ENCODE measurements at regions not wholly inside any gene's neighbourhood (a gene's known extent, or its start where the extent isn't known, plus 50 kb on each side); places are given as distances from the start of the nearest gene placed in this dataset.

DNA sequence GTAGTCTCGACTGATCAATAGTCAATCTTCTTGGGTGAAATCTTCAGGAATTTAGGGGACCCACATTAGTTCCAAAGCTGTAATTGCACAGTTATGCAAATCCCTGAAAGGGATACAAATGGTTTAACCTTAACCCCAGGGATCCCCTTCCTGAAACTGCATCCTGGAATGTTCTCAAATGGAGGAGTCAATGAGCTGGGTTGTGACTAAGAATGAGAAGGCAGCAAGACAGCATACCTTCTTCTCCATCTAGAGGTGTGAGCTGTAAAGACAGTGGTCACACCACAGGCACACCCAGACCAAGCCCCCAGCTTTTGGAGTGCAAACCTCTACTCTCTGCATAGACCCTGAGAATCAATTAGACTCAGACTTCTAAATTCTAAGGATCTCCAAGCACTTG, 164.7 kb upstream of the MEIS1 start:
- DNase-seq = no peak
- Histone ChIP-seq H3K36me3 (replicated peaks) (no peaks in the 10 kb centered on the region), H3K27me3 (replicated peaks) (no peaks in the 10 kb centered on the region), H3K27ac (no peak overlapping the region), H3K4me3 (ENCODE audit: low read depth, low read length) (no peak overlapping the region)
- in situ Hi-C loops (cut with HindIII; ENCODE audit: low pct_ligation_motif_present, low sequenced_read_pairs) = no loop called here
- TF ChIP-seq, protein P1, sequence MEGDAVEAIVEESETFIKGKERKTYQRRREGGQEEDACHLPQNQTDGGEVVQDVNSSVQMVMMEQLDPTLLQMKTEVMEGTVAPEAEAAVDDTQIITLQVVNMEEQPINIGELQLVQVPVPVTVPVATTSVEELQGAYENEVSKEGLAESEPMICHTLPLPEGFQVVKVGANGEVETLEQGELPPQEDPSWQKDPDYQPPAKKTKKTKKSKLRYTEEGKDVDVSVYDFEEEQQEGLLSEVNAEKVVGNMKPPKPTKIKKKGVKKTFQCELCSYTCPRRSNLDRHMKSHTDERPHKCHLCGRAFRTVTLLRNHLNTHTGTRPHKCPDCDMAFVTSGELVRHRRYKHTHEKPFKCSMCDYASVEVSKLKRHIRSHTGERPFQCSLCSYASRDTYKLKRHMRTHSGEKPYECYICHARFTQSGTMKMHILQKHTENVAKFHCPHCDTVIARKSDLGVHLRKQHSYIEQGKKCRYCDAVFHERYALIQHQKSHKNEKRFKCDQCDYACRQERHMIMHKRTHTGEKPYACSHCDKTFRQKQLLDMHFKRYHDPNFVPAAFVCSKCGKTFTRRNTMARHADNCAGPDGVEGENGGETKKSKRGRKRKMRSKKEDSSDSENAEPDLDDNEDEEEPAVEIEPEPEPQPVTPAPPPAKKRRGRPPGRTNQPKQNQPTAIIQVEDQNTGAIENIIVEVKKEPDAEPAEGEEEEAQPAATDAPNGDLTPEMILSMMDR (IDR thresholded peaks at IDR 0.05; ENCODE audit: low read depth, low read length, missing control alignments) = no peak

DNA sequence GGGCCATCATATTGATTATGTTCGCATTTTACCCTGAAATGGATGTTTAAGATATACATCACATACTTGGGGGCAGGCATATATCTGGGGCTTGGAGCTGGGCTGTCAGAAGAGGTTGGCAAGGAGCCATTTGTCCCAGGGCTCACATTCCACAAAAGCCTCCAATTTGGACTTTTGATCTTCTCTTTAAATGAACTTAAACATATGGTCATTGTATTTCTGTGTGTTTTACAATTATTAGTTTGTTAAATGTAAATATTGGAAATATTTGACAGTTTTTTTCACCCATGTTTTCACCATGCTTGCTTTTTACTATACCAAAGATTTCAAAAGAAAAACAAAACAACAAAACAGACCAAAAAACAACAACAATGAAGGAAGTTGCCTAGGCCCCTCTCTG, 165.8 kb upstream of the MEIS1 start:
- no peaks in the 10 kb centered on the region for H3K27me3 ChIP-seq (replicated peaks)
- no peak overlapping the region for H3K27ac ChIP-seq
- DNase-seq = no peak
- in situ Hi-C loops (cut with HindIII; ENCODE audit: low pct_ligation_motif_present, low sequenced_read_pairs) = no loop called here
- H3K4me3 ChIP-seq (ENCODE audit: low read depth, low read length) = no peak overlapping the region
- TF ChIP-seq, protein P1 (IDR thresholded peaks at IDR 0.05; ENCODE audit: low read depth, low read length, missing control alignments) = no peak
- no peaks in the 10 kb centered on the region for H3K36me3 ChIP-seq (replicated peaks)

DNA sequence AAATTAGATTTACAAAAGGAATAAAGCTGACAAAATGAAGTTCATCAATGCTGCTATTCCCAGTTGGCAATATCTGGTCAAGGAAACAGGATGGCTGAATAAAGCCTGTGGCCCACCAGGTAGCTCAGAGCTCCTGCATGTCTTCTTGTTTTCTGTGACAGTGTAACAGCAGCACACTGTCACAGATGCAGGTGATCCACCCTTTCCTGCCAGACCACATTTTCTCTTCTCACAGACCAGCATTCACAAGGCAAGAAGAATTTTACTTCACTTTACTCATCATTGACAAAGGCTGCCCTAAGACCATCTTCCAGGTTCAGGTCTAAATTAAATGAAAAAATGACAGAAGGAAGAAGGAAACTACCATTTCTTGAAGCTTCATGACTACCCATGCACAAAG, 166.2 kb upstream of the MEIS1 start:
- Histone ChIP-seq H3K27me3 (replicated peaks) (no peaks in the 10 kb centered on the region), H3K27ac (no peak overlapping the region), H3K36me3 (replicated peaks) (no peaks in the 10 kb centered on the region), H3K4me3 (ENCODE audit: low read depth, low read length) (no peak overlapping the region)
- in situ Hi-C loops (cut with HindIII; ENCODE audit: low pct_ligation_motif_present, low sequenced_read_pairs) = no loop called here
- TF ChIP-seq, protein P1 (IDR thresholded peaks at IDR 0.05; ENCODE audit: low read depth, low read length, missing control alignments) = no peak
- DNase-seq = no peak

DNA sequence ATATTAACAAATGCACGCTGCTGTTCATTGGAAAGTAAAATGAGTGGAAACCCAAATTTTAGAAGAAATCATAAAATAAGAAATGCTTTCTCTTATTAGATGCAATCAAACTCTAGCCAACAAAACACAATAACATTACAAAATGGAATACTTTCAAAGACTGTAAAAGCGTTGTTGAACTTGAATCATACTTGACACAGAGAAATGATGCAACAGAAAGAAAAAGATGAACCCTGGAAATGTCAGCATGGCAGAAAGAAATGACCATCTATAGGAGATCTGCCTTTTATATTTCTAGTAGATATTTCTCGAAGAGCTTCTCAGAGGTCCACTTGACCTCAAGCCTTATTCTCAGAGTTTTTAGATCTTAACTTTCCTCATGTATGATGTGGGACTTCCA, 170.6 kb upstream of the MEIS1 start:
- no peak overlapping the region for H3K27ac ChIP-seq
- H3K27me3 ChIP-seq (replicated peaks) = no peaks in the 10 kb centered on the region
- no peak overlapping the region for H3K4me3 ChIP-seq (ENCODE audit: low read depth, low read length)
- in situ Hi-C loops (cut with HindIII; ENCODE audit: low pct_ligation_motif_present, low sequenced_read_pairs) = no loop called here
- TF ChIP-seq, protein P1 (IDR thresholded peaks at IDR 0.05; ENCODE audit: low read depth, low read length, missing control alignments) = no peak
- no peak for DNase-seq
- no peaks in the 10 kb centered on the region for H3K36me3 ChIP-seq (replicated peaks)

DNA sequence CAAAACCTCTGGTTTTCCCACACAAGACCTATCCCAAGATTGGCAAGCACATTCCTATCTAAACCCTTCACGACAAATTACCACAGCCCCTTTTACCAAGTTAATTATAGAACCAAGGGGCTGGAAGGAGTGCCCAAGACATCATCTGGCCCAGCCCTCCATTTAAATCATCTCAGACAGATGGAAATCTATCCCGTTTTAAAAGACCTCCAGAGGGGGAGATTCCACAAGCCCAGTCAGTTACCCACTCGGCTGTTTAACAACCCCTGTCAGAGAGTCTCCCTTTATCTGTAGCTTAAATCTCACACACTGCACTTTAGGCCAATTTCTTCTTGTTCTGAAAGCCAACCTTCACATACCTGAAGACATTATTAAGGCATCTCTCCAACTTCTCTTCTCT, 179.1 kb upstream of the MEIS1 start:
- H3K27me3 ChIP-seq (replicated peaks) = no peaks in the 10 kb centered on the region
- H3K4me3 ChIP-seq (ENCODE audit: low read depth, low read length) = no peak overlapping the region
- H3K27ac ChIP-seq = no peak overlapping the region
- in situ Hi-C loops (cut with HindIII; ENCODE audit: low pct_ligation_motif_present, low sequenced_read_pairs) = no loop called here
- no peaks in the 10 kb centered on the region for H3K36me3 ChIP-seq (replicated peaks)
- TF ChIP-seq, protein P1 (IDR thresholded peaks at IDR 0.05; ENCODE audit: low read depth, low read length, missing control alignments) = no peak
- no peak for DNase-seq

DNA sequence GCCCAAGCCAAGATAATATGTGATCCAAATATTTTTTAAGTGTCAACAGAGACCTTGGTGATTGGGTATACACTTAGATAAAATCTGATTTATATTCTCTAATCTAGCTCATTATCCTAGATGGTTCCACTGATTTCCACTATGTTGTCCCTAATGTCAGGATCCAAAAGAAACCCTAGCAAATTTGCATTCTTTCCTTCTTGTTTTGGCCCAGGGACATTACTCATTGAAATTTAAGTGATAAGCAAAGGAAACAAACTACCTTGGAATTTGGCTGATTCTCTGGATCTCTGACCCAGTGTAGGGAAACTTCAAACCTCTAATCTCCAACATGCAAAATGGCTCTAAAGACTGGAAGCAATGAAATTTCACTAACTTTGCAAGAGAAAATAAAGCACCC, 179.8 kb upstream of the MEIS1 start:
- no peak for DNase-seq
- Histone ChIP-seq H3K27ac (no peak overlapping the region), H3K27me3 (replicated peaks) (no peaks in the 10 kb centered on the region), H3K36me3 (replicated peaks) (no peaks in the 10 kb centered on the region), H3K4me3 (ENCODE audit: low read depth, low read length) (no peak overlapping the region)
- TF ChIP-seq, protein P1 (IDR thresholded peaks at IDR 0.05; ENCODE audit: low read depth, low read length, missing control alignments) = no peak
- in situ Hi-C loops (cut with HindIII; ENCODE audit: low pct_ligation_motif_present, low sequenced_read_pairs) = no loop called here
